GM18858 (cell line): ENCODE measurements at regions not wholly inside any gene's neighbourhood (a gene's known extent, or its start where the extent isn't known, plus 50 kb on each side); places are given as distances from the start of the nearest gene placed in this dataset.
"Not testable (repeated sequence)": the region's sequence is repeated elsewhere in the genome, so short reads cannot be mapped to it uniquely, and the experiment has no call there.

Experiments
- ATAC-seq: cut with Tn5 transposase; IDR thresholded peaks from one replicate; pipeline ENCODE4 v1.9.1; 2021; ENCODE audit not compliant: unreplicated experiment

- no peak for ATAC-seq
Observed at GRCh38 chr5:166709691-166710090, 1581.8 kb upstream of the WWC1 start.

GRCh38 chr5:166710271-166710670 is 1581.2 kb upstream of the WWC1 start:
- no peak for ATAC-seq

DNA sequence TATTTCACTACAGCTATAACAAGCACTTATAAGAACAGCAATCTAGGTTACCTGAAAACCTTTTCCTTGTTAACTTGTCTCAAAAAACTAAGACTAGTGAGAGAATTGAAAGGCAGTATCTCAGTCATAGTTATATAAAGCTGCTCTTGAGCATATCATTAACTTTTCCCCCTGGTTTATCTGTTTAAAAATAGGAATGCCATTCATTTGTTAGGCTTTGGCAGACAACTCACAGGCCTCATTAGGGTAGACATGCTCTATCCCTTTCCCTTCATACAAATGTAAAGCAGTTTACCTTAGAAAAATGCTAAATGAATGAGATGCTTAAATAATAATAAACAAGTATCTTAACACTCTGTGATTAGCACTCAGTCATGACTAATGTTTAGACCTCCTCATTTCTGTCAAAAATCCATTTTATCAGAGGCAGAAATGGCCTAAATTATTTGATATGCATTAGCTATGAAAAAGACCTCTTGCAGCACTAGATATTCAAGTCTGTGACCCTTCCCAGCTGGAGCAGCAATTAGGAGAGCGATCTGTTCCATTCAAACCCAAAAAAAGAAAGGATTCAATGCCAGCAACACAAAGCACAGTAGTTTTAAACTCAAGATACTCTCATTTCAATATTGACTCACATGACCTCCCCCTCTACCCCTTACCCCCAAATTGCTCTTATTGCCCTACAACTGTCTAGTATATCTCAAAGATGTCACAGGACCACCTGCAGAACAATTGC is 1578.8 kb upstream of the WWC1 start:
- ATAC-seq: no peak

- ATAC-seq: no peak
Observed at GRCh38 chr5:166713295-166713694, 1578.2 kb upstream of the WWC1 start.

DNA sequence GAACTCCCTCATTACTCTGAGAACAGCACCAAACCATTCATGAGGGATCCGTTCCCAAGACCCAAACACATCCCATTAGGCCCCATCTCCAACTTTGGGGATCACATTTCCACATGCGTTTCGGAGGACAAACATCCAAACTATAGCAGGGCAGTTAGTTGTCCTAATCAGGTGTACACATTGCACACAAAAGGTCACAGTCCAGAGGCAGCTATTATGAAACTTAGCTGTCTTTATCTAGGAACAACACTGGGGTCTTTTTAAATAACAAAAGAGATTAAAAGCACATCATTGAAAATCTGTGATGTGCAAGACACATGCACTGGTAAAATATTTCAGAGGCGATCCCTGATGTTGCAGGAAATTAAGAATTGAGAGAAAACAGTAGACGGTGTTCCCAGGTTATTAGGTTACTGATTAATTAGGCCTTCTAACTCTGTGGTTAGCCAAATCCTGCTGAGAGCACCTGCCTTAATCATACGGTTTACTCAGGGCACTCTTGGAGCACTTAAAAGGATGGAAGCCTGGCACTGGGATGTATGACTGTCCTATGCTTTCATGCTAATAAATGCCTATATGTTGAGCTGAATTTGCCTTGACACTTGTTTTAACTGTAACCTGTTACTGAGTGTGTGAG is 1574.5 kb upstream of the WWC1 start:
- ATAC-seq: no peak

DNA sequence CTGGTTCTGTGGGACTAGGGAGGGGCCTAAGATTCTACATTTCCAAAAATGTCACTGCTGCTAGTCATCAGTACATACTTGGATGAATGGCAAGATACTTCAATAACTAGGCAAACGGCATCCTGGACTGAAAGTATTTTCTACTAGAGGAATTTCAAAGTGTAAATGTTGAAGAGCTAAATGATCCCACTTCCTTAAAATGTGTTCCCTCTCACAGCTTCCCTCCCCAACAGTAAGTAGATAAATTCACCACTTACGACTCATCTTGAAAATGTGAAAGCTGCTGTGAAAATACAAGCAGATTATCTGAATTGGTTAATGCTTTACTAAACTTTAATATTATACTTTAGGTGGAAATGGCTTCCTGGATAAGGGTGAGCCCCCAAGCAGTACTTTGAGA is 1571.5 kb upstream of the WWC1 start:
- no peak for ATAC-seq

GRCh38 chr5:166722939-166723338 is 1568.5 kb upstream of the WWC1 start:
- ATAC-seq: no peak

DNA sequence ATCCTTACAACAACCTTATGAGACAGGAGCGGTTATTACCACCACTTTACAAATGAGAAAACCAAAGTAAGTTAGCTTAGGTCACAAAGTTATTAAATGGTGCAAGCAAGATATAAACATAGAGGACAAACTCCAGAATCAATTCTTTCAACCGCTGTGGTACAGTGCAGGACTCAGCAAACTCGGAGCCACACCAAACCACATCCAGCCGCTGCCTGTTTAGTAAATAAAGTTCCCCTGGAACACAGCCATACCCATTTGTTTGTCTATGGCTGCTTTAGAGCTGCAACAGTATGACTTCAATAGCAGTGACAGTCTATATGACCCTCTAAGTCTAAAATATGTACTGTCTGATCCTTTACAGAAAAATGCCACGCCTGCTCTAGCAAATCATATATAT is 1567.2 kb upstream of the WWC1 start:
- ATAC-seq: no peak

GRCh38 chr5:166725593-166725992 is 1565.9 kb upstream of the WWC1 start:
- no peak for ATAC-seq

GRCh38 chr5:166726406-166726805 is 1565.0 kb upstream of the WWC1 start:
- no peak for ATAC-seq

GRCh38 chr5:166742951-166743350 is 1548.5 kb upstream of the WWC1 start:
- not testable (repeated sequence) for ATAC-seq

DNA sequence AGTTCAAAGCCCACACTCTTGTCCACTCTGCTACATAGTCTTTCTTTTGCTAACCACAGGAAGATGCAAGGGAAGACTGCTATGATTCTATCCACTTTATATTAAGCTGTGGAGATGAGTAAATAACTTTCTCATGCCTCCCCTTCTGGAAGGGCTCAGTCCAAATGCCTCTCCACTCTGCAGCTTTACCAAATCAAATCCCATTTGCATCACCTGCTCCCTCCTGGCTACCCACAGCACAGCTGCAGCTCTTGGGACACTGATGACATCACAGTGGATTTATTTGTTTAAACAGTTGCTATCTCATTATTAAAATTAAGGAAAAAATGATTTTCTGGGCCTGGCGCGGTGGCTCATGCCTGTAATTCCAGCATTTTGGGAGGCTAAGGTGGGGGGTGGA is 1544.9 kb upstream of the WWC1 start:
- no peak for ATAC-seq

GRCh38 chr5:166750376-166750775 is 1541.1 kb upstream of the WWC1 start:
- no peak for ATAC-seq

- ATAC-seq: no peak
Observed at GRCh38 chr5:166758151-166758550, 1533.3 kb upstream of the WWC1 start.

GRCh38 chr5:166767858-166768257 is 1523.6 kb upstream of the WWC1 start:
- no peak for ATAC-seq

GRCh38 chr5:166768536-166768935 is 1522.9 kb upstream of the WWC1 start:
- ATAC-seq: no peak

GRCh38 chr5:166772770-166773169 is 1518.7 kb upstream of the WWC1 start:
- no peak for ATAC-seq

DNA sequence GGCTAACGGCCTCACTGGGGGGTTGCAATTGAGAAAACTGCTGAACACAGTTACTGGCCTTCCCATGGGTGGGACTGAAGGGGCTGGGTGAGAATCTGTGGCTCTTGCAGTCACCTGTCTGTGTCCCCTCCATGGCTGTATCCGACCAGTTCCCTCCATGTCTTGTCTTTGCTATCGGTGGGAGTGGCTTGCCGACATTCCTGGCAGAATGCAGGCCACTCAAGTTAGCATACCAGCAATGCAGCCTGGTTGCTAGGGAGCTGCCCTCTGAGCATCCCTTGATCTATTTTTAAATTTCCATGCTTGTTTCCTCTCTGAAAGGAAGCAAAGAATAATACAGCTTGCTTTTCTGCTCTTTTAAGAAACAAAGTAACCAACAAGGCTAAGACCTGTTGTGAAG is 1509.7 kb upstream of the WWC1 start:
- no peak for ATAC-seq

DNA sequence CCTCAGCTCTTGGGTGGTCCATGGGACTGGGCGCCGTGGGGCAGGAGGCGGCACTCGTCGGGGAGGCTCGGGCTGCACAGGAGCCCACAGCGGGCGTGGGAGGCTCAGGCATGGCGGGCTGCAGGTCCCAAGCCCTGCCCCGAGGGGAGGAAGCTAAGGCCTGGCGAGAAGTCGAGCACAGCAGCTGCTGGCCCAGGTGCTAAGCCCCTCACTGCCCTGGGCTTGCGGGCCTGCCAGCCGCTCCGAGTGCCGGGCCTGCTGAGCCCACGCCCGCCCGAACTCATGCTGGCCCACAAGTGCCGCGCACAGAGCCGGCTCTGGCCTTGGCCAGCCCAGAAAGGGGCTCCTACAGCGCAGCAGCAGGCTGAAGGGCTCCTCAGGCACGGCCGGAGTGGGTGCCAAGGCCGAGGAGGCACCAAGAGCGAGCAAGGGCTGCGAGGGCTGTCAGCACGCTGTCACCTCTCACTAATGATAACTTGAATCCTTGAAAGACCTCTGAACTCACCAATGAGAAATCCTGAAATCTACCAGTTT is 1506.8 kb upstream of the WWC1 start:
- ATAC-seq: no peak

DNA sequence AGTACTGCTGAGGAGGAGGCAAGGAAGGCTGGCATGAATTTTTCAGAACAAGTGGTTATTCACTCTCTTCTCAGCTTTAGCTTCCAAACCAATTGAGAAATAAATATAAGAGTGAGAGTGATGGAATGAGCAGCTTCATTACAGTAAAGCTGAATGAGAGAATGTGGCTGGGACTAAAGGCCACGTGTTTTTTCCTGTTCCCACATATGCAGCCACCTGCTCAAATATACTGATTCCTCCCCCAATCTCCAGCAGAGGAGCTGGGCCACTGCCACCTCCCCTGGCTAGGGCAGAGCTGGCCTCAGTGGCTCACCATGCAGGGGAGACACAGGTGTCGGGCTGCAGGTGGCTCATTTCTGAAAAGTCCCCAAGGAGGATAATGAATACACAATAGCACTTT is 1505.3 kb upstream of the WWC1 start:
- ATAC-seq: no peak

DNA sequence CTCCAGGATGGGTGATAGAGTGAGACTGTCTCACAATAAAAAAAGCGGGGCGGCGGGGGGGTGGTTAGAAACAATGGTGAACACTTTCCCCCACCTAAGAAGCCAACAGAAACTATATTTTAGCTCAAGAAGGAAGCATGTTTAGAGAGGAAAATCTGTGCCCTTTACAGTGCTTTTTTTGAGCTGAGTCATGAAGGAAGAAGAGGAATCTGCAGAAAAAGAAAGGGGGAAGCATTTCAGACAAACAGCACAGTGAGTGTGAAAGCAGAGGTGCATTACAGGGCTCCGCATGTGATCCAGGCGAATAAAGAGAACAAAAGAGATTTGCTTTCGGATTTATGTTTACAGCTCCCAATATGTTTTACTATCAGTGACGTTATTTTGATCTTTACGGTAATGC is 1504.6 kb upstream of the WWC1 start:
- no peak for ATAC-seq

GRCh38 chr5:166788050-166788449 is 1503.4 kb upstream of the WWC1 start:
- ATAC-seq: no peak

- ATAC-seq: no peak
Observed at GRCh38 chr5:166795756-166796155, 1495.7 kb upstream of the WWC1 start.
